ENCODE measurements at regions not wholly inside any gene's neighbourhood (a gene's known extent, or its start where the extent isn't known, plus 50 kb on each side); places are given as distances from the start of the nearest gene placed in this dataset.

GRCh38 chr15:98417346-98417745 lies 231.0 kb upstream of the IGF1R start:
- TF ChIP-seq, protein P1, sequence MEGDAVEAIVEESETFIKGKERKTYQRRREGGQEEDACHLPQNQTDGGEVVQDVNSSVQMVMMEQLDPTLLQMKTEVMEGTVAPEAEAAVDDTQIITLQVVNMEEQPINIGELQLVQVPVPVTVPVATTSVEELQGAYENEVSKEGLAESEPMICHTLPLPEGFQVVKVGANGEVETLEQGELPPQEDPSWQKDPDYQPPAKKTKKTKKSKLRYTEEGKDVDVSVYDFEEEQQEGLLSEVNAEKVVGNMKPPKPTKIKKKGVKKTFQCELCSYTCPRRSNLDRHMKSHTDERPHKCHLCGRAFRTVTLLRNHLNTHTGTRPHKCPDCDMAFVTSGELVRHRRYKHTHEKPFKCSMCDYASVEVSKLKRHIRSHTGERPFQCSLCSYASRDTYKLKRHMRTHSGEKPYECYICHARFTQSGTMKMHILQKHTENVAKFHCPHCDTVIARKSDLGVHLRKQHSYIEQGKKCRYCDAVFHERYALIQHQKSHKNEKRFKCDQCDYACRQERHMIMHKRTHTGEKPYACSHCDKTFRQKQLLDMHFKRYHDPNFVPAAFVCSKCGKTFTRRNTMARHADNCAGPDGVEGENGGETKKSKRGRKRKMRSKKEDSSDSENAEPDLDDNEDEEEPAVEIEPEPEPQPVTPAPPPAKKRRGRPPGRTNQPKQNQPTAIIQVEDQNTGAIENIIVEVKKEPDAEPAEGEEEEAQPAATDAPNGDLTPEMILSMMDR (conservative IDR thresholded peaks at IDR 0.05; ENCODE audit: low read depth, low read length) = no peak
- TF ChIP-seq EZH2 (IDR thresholded peaks at IDR 0.05; ENCODE audit: low read length, unreplicated experiment) = no peak
